OCI-LY7 (cell line): ENCODE measurements at regions not wholly inside any gene's neighbourhood (a gene's known extent, or its start where the extent isn't known, plus 50 kb on each side); places are given as distances from the start of the nearest gene placed in this dataset.

ENCODE experiments used
- BruUV-seq: library from RNA; stranded (reverse); fragments of 400-500 nt; replicated peaks from 2 replicates; lab custom pipeline; 2021; lab: Mats Ljungman, UMichigan
- CTCF ChIA-PET: fragments of 300-600 bp; sonication (Branson Sonifier 250); formaldehyde crosslinking; loops from one replicate; lab custom pipeline; 2022; ENCODE audit warnings: antibody characterized with exemption; ENCODE audit not compliant: unreplicated experiment; lab: Charles Lee
- POLR2A ChIA-PET: fragments of 300-600 bp; sonication (Branson Sonifier 250); formaldehyde crosslinking; loops from one replicate; lab custom pipeline; 2022; ENCODE audit warnings: antibody characterized with exemption; lab: Charles Lee
- DNase-seq: peaks from one replicate; pipeline ENCODE4 v3.0.0-alpha.2; 2015; ENCODE audit warnings: low spot score
- H2AFZ ChIP-seq: fragments of 200-600 bp; sonication (generic), shearing (Covaris generic); 2 replicates; pipeline ENCODE4 v1.6.1; 2014; ENCODE audit warnings: mild to moderate bottlenecking, antibody characterized with exemption, low read length, moderate library complexity
- H3K27ac ChIP-seq: fragments of 200-600 bp; sonication (generic); 2 replicates; pipeline ENCODE4 v1.5.1; 2014; ENCODE audit warnings: mixed run types, low read depth, mild to moderate bottlenecking, moderate library complexity, low read length, inconsistent platforms; ENCODE audit not compliant: poor library complexity, severe bottlenecking
- H3K36me3 ChIP-seq: fragments of 200-600 bp; sonication (generic); 2 replicates; pipeline ENCODE4 v1.6.1; 2014; ENCODE audit warnings: mild to moderate bottlenecking, antibody characterized with exemption, low read length, moderate library complexity, mixed read lengths; ENCODE audit not compliant: insufficient read depth
- H3K4me1 ChIP-seq: fragments of 200-600 bp; sonication (generic); 2 replicates; pipeline ENCODE4 v1.5.1; 2014; ENCODE audit warnings: mild to moderate bottlenecking, low read length; ENCODE audit not compliant: insufficient read depth, poor library complexity, severe bottlenecking
- H3K4me2 ChIP-seq: fragments of 200-600 bp; sonication (generic); 2 replicates; pipeline ENCODE4 v1.6.1; 2014; ENCODE audit warnings: mild to moderate bottlenecking, low read length
- H3K4me3 ChIP-seq: fragments of 200-600 bp; sonication (generic); 2 replicates; pipeline ENCODE4 v1.5.1; 2014; ENCODE audit warnings: mild to moderate bottlenecking, low read depth, low read length; ENCODE audit not compliant: poor library complexity, severe bottlenecking
- H3K79me2 ChIP-seq: fragments of 200-600 bp; sonication (generic); 2 replicates; pipeline ENCODE4 v1.6.1; 2016; ENCODE audit warnings: low read depth, mild to moderate bottlenecking, low read length, moderate library complexity, mixed read lengths; ENCODE audit not compliant: insufficient read depth
- H3K9me2 ChIP-seq: fragments of 200-600 bp; sonication (generic); 2 replicates; pipeline ENCODE4 v1.6.1; 2016; ENCODE audit warnings: mild to moderate bottlenecking, low read length, mixed read lengths; ENCODE audit not compliant: insufficient read depth
- H3K9me3 ChIP-seq: fragments of 200-600 bp; sonication (generic); 2 replicates; pipeline ENCODE4 v1.6.1; 2014; ENCODE audit warnings: mild to moderate bottlenecking, mixed run types, low read length, mixed read lengths
- H4K20me1 ChIP-seq: fragments of 200-600 bp; sonication (generic); 2 replicates; pipeline ENCODE4 v1.6.1; 2014; ENCODE audit warnings: mild to moderate bottlenecking, antibody characterized with exemption, low read length, moderate library complexity, mixed read lengths; ENCODE audit not compliant: insufficient read depth
- EZH2phosphoT487 ChIP-seq: fragments of 200-600 bp; sonication (generic); IDR thresholded peaks from 2 replicates; pipeline ENCODE4 v1.6.1; 2018; ENCODE audit warnings: low read depth, borderline replicate concordance, mild to moderate bottlenecking, mixed run types, antibody characterized with exemption, low read length, moderate library complexity, mixed read lengths
- intact Hi-C: fragments of 100-400 bp; cut with micrococcal nuclease; formaldehyde crosslinking; loops from one replicate; pipeline ENCODE4 v1.10.0; 2022; ENCODE audit not compliant: unreplicated experiment
- TF ChIP-seq, protein P1 (sequence below): fragments of 200-600 bp; sonication (generic); conservative IDR thresholded peaks from 2 replicates; pipeline ENCODE4 v1.5.1; 2014; ENCODE audit warnings: mild to moderate bottlenecking, antibody characterized with exemption, low read length, moderate library complexity, mixed read lengths

DNA sequence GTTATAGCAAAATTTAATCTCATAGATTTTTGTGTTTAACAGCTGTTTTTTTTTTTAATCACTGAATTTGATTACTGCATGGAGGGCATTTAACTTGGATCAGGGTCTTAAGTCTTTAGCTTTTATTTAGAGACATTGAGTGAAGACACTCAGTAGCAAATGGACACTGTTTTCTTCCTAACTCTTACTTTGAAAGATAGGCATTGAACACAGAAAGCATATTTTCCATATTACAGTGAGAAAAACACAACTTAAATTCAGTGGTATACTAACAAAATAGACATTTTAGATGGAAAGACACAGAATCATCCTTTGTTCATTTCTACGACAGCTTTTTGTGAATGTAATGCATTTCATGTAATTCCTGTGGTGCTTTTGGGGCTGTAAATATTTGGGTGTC, 571.8 kb downstream of the PRKD1 start:
- ChIA-PET POLR2A (interaction anchor here (0.8 kb wide), 1 partner anchor 263 kb away, joined by 4 read pairs; no protein-coding TSS in a partner anchor), CTCF (no interaction called here)
- Histone ChIP-seq H4K20me1 (no peaks in the 10 kb centered on the region), H3K27ac (no peak overlapping the region), H3K9me3 (0 out of 2 replicates have a peak, but pooled peaks cover 3% of the 10 kb centered on the region), H3K36me3 (no peaks in the 10 kb centered on the region), H3K4me2 (no peak overlapping the region), H3K79me2 (no peaks in the 10 kb centered on the region), H3K4me1 (no peaks in the 10 kb centered on the region), H2AFZ (no peak overlapping the region), H3K4me3 (no peak overlapping the region), H3K9me2 (no peaks in the 10 kb centered on the region)
- no TSS peak for BruUV-seq
- no peak for TF ChIP-seq EZH2phosphoT487
- TF ChIP-seq, protein P1, sequence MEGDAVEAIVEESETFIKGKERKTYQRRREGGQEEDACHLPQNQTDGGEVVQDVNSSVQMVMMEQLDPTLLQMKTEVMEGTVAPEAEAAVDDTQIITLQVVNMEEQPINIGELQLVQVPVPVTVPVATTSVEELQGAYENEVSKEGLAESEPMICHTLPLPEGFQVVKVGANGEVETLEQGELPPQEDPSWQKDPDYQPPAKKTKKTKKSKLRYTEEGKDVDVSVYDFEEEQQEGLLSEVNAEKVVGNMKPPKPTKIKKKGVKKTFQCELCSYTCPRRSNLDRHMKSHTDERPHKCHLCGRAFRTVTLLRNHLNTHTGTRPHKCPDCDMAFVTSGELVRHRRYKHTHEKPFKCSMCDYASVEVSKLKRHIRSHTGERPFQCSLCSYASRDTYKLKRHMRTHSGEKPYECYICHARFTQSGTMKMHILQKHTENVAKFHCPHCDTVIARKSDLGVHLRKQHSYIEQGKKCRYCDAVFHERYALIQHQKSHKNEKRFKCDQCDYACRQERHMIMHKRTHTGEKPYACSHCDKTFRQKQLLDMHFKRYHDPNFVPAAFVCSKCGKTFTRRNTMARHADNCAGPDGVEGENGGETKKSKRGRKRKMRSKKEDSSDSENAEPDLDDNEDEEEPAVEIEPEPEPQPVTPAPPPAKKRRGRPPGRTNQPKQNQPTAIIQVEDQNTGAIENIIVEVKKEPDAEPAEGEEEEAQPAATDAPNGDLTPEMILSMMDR = no peak
- intact Hi-C loops = no loop called here
- DNase-seq = no peak

DNA sequence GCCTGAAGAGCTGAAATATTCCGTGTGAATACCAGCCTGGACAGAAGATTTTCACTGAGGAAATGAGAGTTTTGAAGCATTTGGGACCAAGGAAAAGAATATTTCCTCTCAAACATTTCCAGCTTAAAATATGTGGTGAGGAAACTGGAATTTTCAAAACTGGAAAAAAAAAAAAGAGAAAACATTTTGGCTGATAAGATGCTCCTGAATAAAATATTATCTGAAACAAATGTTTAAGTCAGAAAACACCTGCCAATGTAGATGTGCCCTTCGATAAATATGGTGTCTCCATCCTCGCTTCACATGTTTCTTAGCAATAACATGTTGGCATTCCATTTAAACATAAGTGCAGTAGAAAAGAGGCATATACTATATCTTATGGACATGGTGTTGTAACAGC, 567.0 kb downstream of the PRKD1 start:
- Histone ChIP-seq H3K36me3 (no peaks in the 10 kb centered on the region), H3K79me2 (no peaks in the 10 kb centered on the region), H4K20me1 (no peaks in the 10 kb centered on the region), H3K4me3 (no peak overlapping the region), H3K4me1 (no peaks in the 10 kb centered on the region), H3K9me2 (no peaks in the 10 kb centered on the region), H3K9me3 (no peaks in the 10 kb centered on the region), H2AFZ (no peak overlapping the region), H3K27ac (no peak overlapping the region), H3K4me2 (no peak overlapping the region)
- ChIA-PET CTCF (no interaction called here), POLR2A (interaction anchor here (0.7 kb wide), 1 partner anchor 28 kb away, joined by 4 read pairs; no protein-coding TSS in a partner anchor)
- no peak for DNase-seq
- intact Hi-C loops = no loop called here
- BruUV-seq = no TSS peak
- TF ChIP-seq EZH2phosphoT487 = no peak
- TF ChIP-seq, protein P1 = no peak

DNA sequence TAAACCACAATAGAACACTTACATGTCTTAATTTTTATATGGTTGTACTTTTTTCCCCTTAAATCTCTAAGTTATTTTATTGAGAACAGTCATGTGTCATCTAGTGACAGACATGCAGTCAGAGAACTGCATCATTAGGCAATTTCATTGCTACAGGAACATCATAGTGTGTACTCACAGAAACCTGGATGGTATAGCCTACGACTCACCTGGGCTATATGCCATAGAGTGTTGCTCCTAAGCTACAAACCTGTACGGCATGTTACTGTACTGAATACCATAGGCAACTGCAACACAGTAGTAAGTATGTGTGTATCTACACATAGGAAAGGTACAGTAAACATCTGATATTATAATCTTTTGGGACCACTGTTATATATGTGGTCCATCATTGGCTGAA, 557.6 kb downstream of the PRKD1 start:
- H3K9me2 ChIP-seq = no peaks in the 10 kb centered on the region
- TF ChIP-seq, protein P1 = no peak
- TF ChIP-seq EZH2phosphoT487 = no peak
- no peak overlapping the region for H3K27ac ChIP-seq
- DNase-seq = no peak
- no peak overlapping the region for H2AFZ ChIP-seq
- no peaks in the 10 kb centered on the region for H3K9me3 ChIP-seq
- H4K20me1 ChIP-seq = no peaks in the 10 kb centered on the region
- ChIA-PET CTCF (interaction anchor here (0.6 kb wide), 1 partner anchor 130 kb away, joined by 3 read pairs; no protein-coding TSS in a partner anchor), POLR2A (interaction anchor here (0.5 kb wide), 1 partner anchor 1883 kb away, joined by 4 read pairs; no protein-coding TSS in a partner anchor)
- H3K4me2 ChIP-seq = no peak overlapping the region
- no peaks in the 10 kb centered on the region for H3K4me1 ChIP-seq
- H3K79me2 ChIP-seq = no peaks in the 10 kb centered on the region
- H3K4me3 ChIP-seq = no peak overlapping the region
- H3K36me3 ChIP-seq = no peaks in the 10 kb centered on the region
- BruUV-seq = no TSS peak
- intact Hi-C loops = no loop called here
